ENCODE measurements at regions not wholly inside any gene's neighbourhood (a gene's known extent, or its start where the extent isn't known, plus 50 kb on each side); places are given as distances from the start of the nearest gene placed in this dataset.

- TF ChIP-seq CTCF (IDR thresholded peaks at IDR 0.05), result no peak
- no peak for TF ChIP-seq POLR2A (IDR thresholded peaks at IDR 0.05)
Observed at GRCh38 chr10:130507461-130507860, 371.3 kb downstream of the GLRX3 start.
